Adrenal gland (tissue), 5 donors: ENCODE measurements at regions not wholly inside any gene's neighbourhood (a gene's known extent, or its start where the extent isn't known, plus 50 kb on each side); places are given as distances from the start of the nearest gene placed in this dataset.

Experiments used
- POLR2A ChIP-seq, 2 donors: fragments of 450-650 bp; IDR thresholded peaks; one replicate each; pipeline ENCODE4 v1.6.1; 2017; ENCODE audit warnings: antibody characterized with exemption in 2 of 2, mild to moderate bottlenecking in 2 of 2, moderate library complexity in 1 of 2
- TF ChIP-seq, protein P1 (sequence below), 6 experiments: fragments of 450-650 bp in 4 of 6; fragments of 200-600 bp in 2 of 6; sonication (generic) in 1 of 6; IDR thresholded peaks; 1 replicate in 5 of 6; 2 replicates in 1 of 6; pipeline versions ENCODE4 v1.5.1 to v1.8.0; 2016 to 2021; ENCODE audit warnings: antibody characterized with exemption in 6 of 6, mild to moderate bottlenecking in 2 of 6, moderate library complexity in 1 of 6
- donor health status: DM: no; HTN: no; CAD: no.

DNA sequence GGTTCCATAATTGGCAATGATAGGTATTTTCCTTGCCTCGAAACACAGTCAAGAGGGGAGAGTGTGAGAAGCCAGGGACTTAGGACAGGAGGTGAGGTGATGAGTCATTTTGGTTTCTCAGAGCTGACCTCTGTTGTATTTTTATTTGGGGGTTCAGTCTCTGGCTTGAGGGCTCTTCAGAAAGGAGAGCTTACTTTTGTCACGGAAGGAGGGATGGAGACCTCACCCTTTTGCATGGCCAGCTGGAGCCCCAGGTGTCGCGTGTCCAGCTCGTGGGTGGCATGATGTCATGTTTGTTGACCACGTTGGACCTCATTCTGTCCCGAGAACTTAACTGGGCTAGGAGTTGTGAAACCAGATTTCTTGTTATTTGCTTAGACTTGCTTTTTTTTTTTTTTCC, 293.9 kb downstream of the QKI start:
- TF ChIP-seq, protein P1, sequence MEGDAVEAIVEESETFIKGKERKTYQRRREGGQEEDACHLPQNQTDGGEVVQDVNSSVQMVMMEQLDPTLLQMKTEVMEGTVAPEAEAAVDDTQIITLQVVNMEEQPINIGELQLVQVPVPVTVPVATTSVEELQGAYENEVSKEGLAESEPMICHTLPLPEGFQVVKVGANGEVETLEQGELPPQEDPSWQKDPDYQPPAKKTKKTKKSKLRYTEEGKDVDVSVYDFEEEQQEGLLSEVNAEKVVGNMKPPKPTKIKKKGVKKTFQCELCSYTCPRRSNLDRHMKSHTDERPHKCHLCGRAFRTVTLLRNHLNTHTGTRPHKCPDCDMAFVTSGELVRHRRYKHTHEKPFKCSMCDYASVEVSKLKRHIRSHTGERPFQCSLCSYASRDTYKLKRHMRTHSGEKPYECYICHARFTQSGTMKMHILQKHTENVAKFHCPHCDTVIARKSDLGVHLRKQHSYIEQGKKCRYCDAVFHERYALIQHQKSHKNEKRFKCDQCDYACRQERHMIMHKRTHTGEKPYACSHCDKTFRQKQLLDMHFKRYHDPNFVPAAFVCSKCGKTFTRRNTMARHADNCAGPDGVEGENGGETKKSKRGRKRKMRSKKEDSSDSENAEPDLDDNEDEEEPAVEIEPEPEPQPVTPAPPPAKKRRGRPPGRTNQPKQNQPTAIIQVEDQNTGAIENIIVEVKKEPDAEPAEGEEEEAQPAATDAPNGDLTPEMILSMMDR (IDR thresholded peaks at IDR 0.05): no peak
- TF ChIP-seq POLR2A (IDR thresholded peaks at IDR 0.05): no peak
